Mesendoderm (in vitro differentiated cells): ENCODE measurements at regions not wholly inside any gene's neighbourhood (a gene's known extent, or its start where the extent isn't known, plus 50 kb on each side); places are given as distances from the start of the nearest gene placed in this dataset.

Experiments used
- DNase-seq: peaks from one replicate; pipeline ENCODE4 v3.0.0; 2013
- H2AK5ac ChIP-seq: 2 replicates; pipeline ENCODE4 v1.6.1; 2013; ENCODE audit warnings: low read length, inconsistent platforms
- H2BK120ac ChIP-seq: 2 replicates; pipeline ENCODE4 v1.6.1; 2013; ENCODE audit warnings: low read depth, mild to moderate bottlenecking, low read length, moderate library complexity, mixed read lengths
- H2BK15ac ChIP-seq: replicated peaks from 2 replicates; pipeline ENCODE4 v1.6.1; 2013; ENCODE audit warnings: low read depth, mild to moderate bottlenecking, moderate library complexity
- H2BK5ac ChIP-seq: 2 replicates; pipeline ENCODE4 v1.6.1; 2013; ENCODE audit warnings: low read length, inconsistent platforms
- H3K18ac ChIP-seq: 2 replicates; pipeline ENCODE4 v1.6.1; 2013; ENCODE audit warnings: mild to moderate bottlenecking, low read length, mixed read lengths
- H3K23ac ChIP-seq: one replicate; pipeline ENCODE4 v1.6.1; 2013; ENCODE audit warnings: low read length
- H3K27ac ChIP-seq: 2 replicates; pipeline ENCODE4 v1.5.1; 2013; ENCODE audit warnings: low read depth, mild to moderate bottlenecking, inconsistent platforms, low read length, moderate library complexity
- H3K27me3 ChIP-seq: 2 replicates; pipeline ENCODE4 v1.6.1; 2013; ENCODE audit warnings: low read length, control low read depth, mild to moderate bottlenecking, inconsistent platforms; ENCODE audit not compliant: insufficient read depth, poor library complexity
- H3K36me3 ChIP-seq: 2 replicates; pipeline ENCODE4 v1.6.1; 2013; ENCODE audit warnings: low read length, inconsistent platforms; ENCODE audit not compliant: control insufficient read depth, insufficient read depth
- H3K4ac ChIP-seq: one replicate; pipeline ENCODE4 v1.6.1; 2013; ENCODE audit warnings: low read depth, mild to moderate bottlenecking, low read length, moderate library complexity
- H3K4me1 ChIP-seq: 2 replicates; pipeline ENCODE4 v1.6.1; 2013; ENCODE audit warnings: low read depth, low read length, inconsistent platforms; ENCODE audit not compliant: control insufficient read depth
- H3K4me2 ChIP-seq: 2 replicates; pipeline ENCODE4 v1.6.1; 2013; ENCODE audit warnings: low read length
- H3K4me3 ChIP-seq: 2 replicates; pipeline ENCODE4 v1.5.1; 2013; ENCODE audit warnings: mild to moderate bottlenecking, low read length
- H3K56ac ChIP-seq: one replicate; pipeline ENCODE4 v1.6.1; 2013; ENCODE audit warnings: low read length
- H3K79me1 ChIP-seq: 2 replicates; pipeline ENCODE4 v1.6.1; 2013; ENCODE audit warnings: low read length, inconsistent platforms
- H3K79me2 ChIP-seq: 2 replicates; pipeline ENCODE4 v1.6.1; 2013; ENCODE audit warnings: mild to moderate bottlenecking, low read length; ENCODE audit not compliant: control insufficient read depth, insufficient read depth
- H3K9ac ChIP-seq: 2 replicates; pipeline ENCODE4 v1.6.1; 2013; ENCODE audit warnings: low read length, inconsistent platforms
- H4K5ac ChIP-seq: one replicate; pipeline ENCODE4 v1.6.1; 2013; ENCODE audit warnings: low read length
- H4K8ac ChIP-seq: one replicate; pipeline ENCODE4 v1.6.1; 2013; ENCODE audit warnings: low read depth, mild to moderate bottlenecking, control low read depth, low read length, moderate library complexity
- WGBS: extraction: QIAGEN DNeasy Blood & Tissue Kit; methylation state at CpG from one replicate; pipeline ENCODE4 v1.1.7; 2013; ENCODE audit warnings: low lambda C conversion rate, missing lambda C conversion rate; ENCODE audit not compliant: insufficient coverage; ENCODE audit errors: extremely low coverage; 5-methylcytosine and 5-hydroxymethylcytosine counted together

- Histone ChIP-seq H4K8ac (no peak overlapping the region), H3K18ac (no peak overlapping the region), H2BK15ac (no peak overlapping the region), H4K5ac (no peak overlapping the region), H3K79me1 (no peaks in the 10 kb centered on the region), H2BK120ac (no peak overlapping the region), H3K4me3 (no peak overlapping the region), H3K4me1 (no peaks in the 10 kb centered on the region), H3K4ac (no peak overlapping the region), H2BK5ac (no peak overlapping the region), H3K27me3 (no peaks in the 10 kb centered on the region), H2AK5ac (no peak overlapping the region), H3K56ac (no peak overlapping the region), H3K4me2 (no peak overlapping the region), H3K36me3 (no peaks in the 10 kb centered on the region), H3K79me2 (no peaks in the 10 kb centered on the region), H3K9ac (no peak overlapping the region), H3K23ac (no peak overlapping the region), H3K27ac (no peak overlapping the region)
- no CpG with 5 or more reads among the region's 5 CpGs for WGBS
- DNase-seq: peak; percentile 69
Observed at GRCh38 chr1:55828044-55828443, 612.9 kb upstream of the USP24 start.

- Histone ChIP-seq H3K79me2 (no peaks in the 10 kb centered on the region), H3K4me3 (no peak overlapping the region), H2BK5ac (no peak overlapping the region), H2BK15ac (no peak overlapping the region), H3K9ac (no peak overlapping the region), H3K79me1 (no peaks in the 10 kb centered on the region), H3K23ac (no peak overlapping the region), H4K5ac (no peak overlapping the region), H3K27me3 (no peaks in the 10 kb centered on the region), H3K36me3 (no peaks in the 10 kb centered on the region), H3K27ac (no peak overlapping the region), H3K4me2 (no peak overlapping the region), H2AK5ac (no peak overlapping the region), H2BK120ac (no peak overlapping the region), H3K18ac (no peak overlapping the region), H4K8ac (no peak overlapping the region), H3K4ac (no peak overlapping the region), H3K56ac (no peak overlapping the region), H3K4me1 (no peaks in the 10 kb centered on the region)
- no peak for DNase-seq
- no CpG with 5 or more reads among the region's 4 CpGs for whole genome bisulfite sequencing
Observed at GRCh38 chr1:55827350-55827749, 612.2 kb upstream of the USP24 start.

GRCh38 chr1:55826381-55827080, 611.4 kb upstream of the USP24 start:
- H3K27ac ChIP-seq: no peak overlapping the region
- H3K4ac ChIP-seq: no peak overlapping the region
- no CpG with 5 or more reads among the region's 4 CpGs for WGBS
- no peaks in the 10 kb centered on the region for H3K36me3 ChIP-seq
- no peak overlapping the region for H2BK5ac ChIP-seq
- H3K23ac ChIP-seq: no peak overlapping the region
- H4K5ac ChIP-seq: no peak overlapping the region
- H2BK15ac ChIP-seq: no peak overlapping the region
- no peak overlapping the region for H3K18ac ChIP-seq
- no peaks in the 10 kb centered on the region for H3K4me1 ChIP-seq
- H3K56ac ChIP-seq: no peak overlapping the region
- no peak overlapping the region for H2BK120ac ChIP-seq
- H3K27me3 ChIP-seq: no peaks in the 10 kb centered on the region
- no peak overlapping the region for H3K9ac ChIP-seq
- no peak for DNase-seq
- H2AK5ac ChIP-seq: no peak overlapping the region
- H3K4me3 ChIP-seq: no peak overlapping the region
- no peaks in the 10 kb centered on the region for H3K79me1 ChIP-seq
- no peaks in the 10 kb centered on the region for H3K79me2 ChIP-seq
- H4K8ac ChIP-seq: no peak overlapping the region
- no peak overlapping the region for H3K4me2 ChIP-seq

GRCh38 chr1:55825461-55825860, 610.3 kb upstream of the USP24 start:
- Histone ChIP-seq H2BK15ac (no peak overlapping the region), H3K23ac (no peak overlapping the region), H2BK120ac (no peak overlapping the region), H3K4ac (no peak overlapping the region), H4K5ac (no peak overlapping the region), H3K79me1 (no peaks in the 10 kb centered on the region), H3K9ac (no peak overlapping the region), H3K18ac (no peak overlapping the region), H3K56ac (no peak overlapping the region), H3K36me3 (no peaks in the 10 kb centered on the region), H3K4me1 (no peaks in the 10 kb centered on the region), H3K4me3 (no peak overlapping the region), H3K27ac (no peak overlapping the region), H3K79me2 (no peaks in the 10 kb centered on the region), H4K8ac (no peak overlapping the region), H2AK5ac (no peak overlapping the region), H3K4me2 (no peak overlapping the region), H3K27me3 (no peaks in the 10 kb centered on the region), H2BK5ac (no peak overlapping the region)
- DNase-seq: no peak
- no CpG with 5 or more reads among the region's 1 CpG for WGBS

- no peaks in the 10 kb centered on the region for H3K27me3 ChIP-seq
- DNase-seq: no peak
- no peaks in the 10 kb centered on the region for H3K79me2 ChIP-seq
- H2AK5ac ChIP-seq: no peak overlapping the region
- no peaks in the 10 kb centered on the region for H3K36me3 ChIP-seq
- H3K23ac ChIP-seq: no peak overlapping the region
- no peak overlapping the region for H2BK5ac ChIP-seq
- H3K18ac ChIP-seq: no peak overlapping the region
- no peak overlapping the region for H3K27ac ChIP-seq
- no peak overlapping the region for H3K9ac ChIP-seq
- no peak overlapping the region for H3K4ac ChIP-seq
- H3K4me1 ChIP-seq: no peaks in the 10 kb centered on the region
- H2BK120ac ChIP-seq: no peak overlapping the region
- H4K8ac ChIP-seq: no peak overlapping the region
- H3K4me2 ChIP-seq: no peak overlapping the region
- no peak overlapping the region for H4K5ac ChIP-seq
- no peak overlapping the region for H3K4me3 ChIP-seq
- no peaks in the 10 kb centered on the region for H3K79me1 ChIP-seq
- no peak overlapping the region for H2BK15ac ChIP-seq
- H3K56ac ChIP-seq: no peak overlapping the region
Observed at GRCh38 chr1:55824251-55824640, 609.1 kb upstream of the USP24 start.

- Histone ChIP-seq H3K18ac (no peak overlapping the region), H3K4ac (no peak overlapping the region), H2BK5ac (no peak overlapping the region), H2AK5ac (no peak overlapping the region), H3K9ac (no peak overlapping the region), H3K56ac (no peak overlapping the region), H3K23ac (no peak overlapping the region), H3K79me1 (no peaks in the 10 kb centered on the region), H3K27ac (no peak overlapping the region), H3K27me3 (no peaks in the 10 kb centered on the region), H3K4me1 (no peaks in the 10 kb centered on the region), H3K4me2 (no peak overlapping the region), H3K79me2 (no peaks in the 10 kb centered on the region), H3K4me3 (no peak overlapping the region), H4K8ac (no peak overlapping the region), H2BK15ac (no peak overlapping the region), H2BK120ac (no peak overlapping the region), H4K5ac (no peak overlapping the region), H3K36me3 (no peaks in the 10 kb centered on the region)
- no CpG with 5 or more reads among the region's 6 CpGs for WGBS
- DNase-seq: no peak
Observed at GRCh38 chr1:55823541-55824250, 608.5 kb upstream of the USP24 start.
